ENCODE measurements at regions not wholly inside any gene's neighbourhood (a gene's known extent, or its start where the extent isn't known, plus 50 kb on each side); places are given as distances from the start of the nearest gene placed in this dataset.
A peak's percentile ranks its signal among the peaks of the same experiment; 100 is the strongest.

- TF ChIP-seq ISL1 (CRISPR knock-in tag; IDR thresholded peaks at IDR 0.05) = no peak
- no peak for TF ChIP-seq PPARA (CRISPR knock-in tag; IDR thresholded peaks at IDR 0.05; ENCODE audit: borderline replicate concordance)
- TF ChIP-seq POU6F1 (CRISPR knock-in tag; IDR thresholded peaks at IDR 0.05; ENCODE audit: borderline replicate concordance, low read depth) = no peak
- TF ChIP-seq CREB5 (CRISPR knock-in tag; IDR thresholded peaks at IDR 0.05; ENCODE audit: low read depth) = no peak
- no peak for TF ChIP-seq ZNF70 (CRISPR knock-in tag; IDR thresholded peaks at IDR 0.05)
- TF ChIP-seq CSRNP3 (CRISPR knock-in tag; IDR thresholded peaks at IDR 0.05) = no peak
- no peak for TF ChIP-seq ZFP3 (CRISPR knock-in tag; IDR thresholded peaks at IDR 0.05)
- ATAC-seq = no peak
These were observed 51.4 kb upstream of the SCRG1 start for GRCh38 chr4:173450281-173450680.

- TF ChIP-seq POU6F1 (CRISPR knock-in tag; IDR thresholded peaks at IDR 0.05; ENCODE audit: borderline replicate concordance, low read depth) (no peak), ISL1 (CRISPR knock-in tag; IDR thresholded peaks at IDR 0.05) (0 out of 2 replicates have a peak, but pooled peaks have one; percentile 3)
- ATAC-seq = no peak; the same call in 1 of the 3 replicates
These were observed 50.4 kb upstream of the SCRG1 start for GRCh38 chr4:173449380-173449717.

- no peak for TF ChIP-seq ESRRG (CRISPR knock-in tag; IDR thresholded peaks at IDR 0.05)
- no peak for TF ChIP-seq ZC3H10 (CRISPR knock-in tag; IDR thresholded peaks at IDR 0.05)
- peak; percentile 81 for TF ChIP-seq CREB5 (CRISPR knock-in tag; IDR thresholded peaks at IDR 0.05; ENCODE audit: low read depth)
- no peak for TF ChIP-seq RARB (CRISPR knock-in tag; IDR thresholded peaks at IDR 0.05)
- TF ChIP-seq SNAI2 (CRISPR knock-in tag; IDR thresholded peaks at IDR 0.05) = peak; percentile 50; the same call in 1 of the 2 replicates
- no peak for TF ChIP-seq PATZ1 (CRISPR knock-in tag; IDR thresholded peaks at IDR 0.05; ENCODE audit: borderline replicate concordance)
- TF ChIP-seq TCF4 (CRISPR knock-in tag; IDR thresholded peaks at IDR 0.05; ENCODE audit: borderline replicate concordance) = no peak; the same call in 1 of the 2 replicates
- 0 out of 2 replicates have a peak, but pooled peaks have one; percentile 11 for TF ChIP-seq POU6F1 (CRISPR knock-in tag; IDR thresholded peaks at IDR 0.05; ENCODE audit: borderline replicate concordance, low read depth)
- peak; percentile 56 for TF ChIP-seq ISL1 (CRISPR knock-in tag; IDR thresholded peaks at IDR 0.05)
- no peak for TF ChIP-seq CSRNP3 (CRISPR knock-in tag; IDR thresholded peaks at IDR 0.05)
- no peak for TF ChIP-seq GLIS3 (CRISPR knock-in tag; IDR thresholded peaks at IDR 0.05)
- peak; percentile 53 for ATAC-seq
These were observed 49.9 kb upstream of the SCRG1 start for GRCh38 chr4:173448608-173449379.

Data from SK-N-SH treated with all-trans-retinoic acid at 6 μM for 48 hours (cell line).